HEK293T (cell line): ENCODE measurements at regions not wholly inside any gene's neighbourhood (a gene's known extent, or its start where the extent isn't known, plus 50 kb on each side); places are given as distances from the start of the nearest gene placed in this dataset.

ENCODE experiments used
- ARNT ChIP-seq: fragments of 450-650 bp; IDR thresholded peaks from 2 replicates; pipeline ENCODE4 v1.6.1; 2017; ENCODE audit warnings: mild to moderate bottlenecking
- BHLHE40 ChIP-seq: fragments of 450-650 bp; IDR thresholded peaks from 2 replicates; pipeline ENCODE4 v1.6.1; 2016; ENCODE audit warnings: mild to moderate bottlenecking, moderate library complexity, borderline replicate concordance
- CTBP1 ChIP-seq: fragments of 450-650 bp; IDR thresholded peaks from 2 replicates; pipeline ENCODE4 v1.6.1; 2016; ENCODE audit warnings: borderline replicate concordance
- FOXA1 ChIP-seq: fragments of 450-650 bp; IDR thresholded peaks from 2 replicates; pipeline ENCODE4 v1.6.1; 2016; ENCODE audit warnings: mild to moderate bottlenecking
- FOXK2 ChIP-seq: fragments of 450-650 bp; IDR thresholded peaks from 2 replicates; pipeline ENCODE4 v1.6.1; 2016; ENCODE audit warnings: mild to moderate bottlenecking
- FOXM1 ChIP-seq: fragments of 450-650 bp; IDR thresholded peaks from 2 replicates; pipeline ENCODE4 v1.6.1; 2017; ENCODE audit warnings: mild to moderate bottlenecking, borderline replicate concordance
- HDGF ChIP-seq: fragments of 450-650 bp; IDR thresholded peaks from 2 replicates; pipeline ENCODE4 v1.6.1; 2017; ENCODE audit warnings: antibody characterized with exemption, borderline replicate concordance
- L3MBTL2 ChIP-seq: fragments of 450-650 bp; conservative IDR thresholded peaks from 2 replicates; pipeline ENCODE4 v1.6.1; 2016; ENCODE audit warnings: mild to moderate bottlenecking
- LEF1 ChIP-seq: fragments of 450-650 bp; IDR thresholded peaks from 2 replicates; pipeline ENCODE4 v1.6.1; 2017; ENCODE audit warnings: mild to moderate bottlenecking, borderline replicate concordance
- SP1 ChIP-seq: fragments of 450-650 bp; IDR thresholded peaks from 2 replicates; pipeline ENCODE4 v1.6.1; 2017
- SUZ12 ChIP-seq: fragments of 450-650 bp; IDR thresholded peaks from 2 replicates; pipeline ENCODE4 v1.6.1; 2016; ENCODE audit warnings: mild to moderate bottlenecking
- TARDBP ChIP-seq: fragments of 450-650 bp; IDR thresholded peaks from 2 replicates; pipeline ENCODE4 v1.6.1; 2016
- ZNF384 ChIP-seq: fragments of 450-650 bp; IDR thresholded peaks from 2 replicates; pipeline ENCODE4 v1.6.1; 2016
- TF ChIP-seq, protein P1 (sequence below): fragments of 450-650 bp; IDR thresholded peaks from 2 replicates; pipeline ENCODE4 v1.6.1; 2016

DNA sequence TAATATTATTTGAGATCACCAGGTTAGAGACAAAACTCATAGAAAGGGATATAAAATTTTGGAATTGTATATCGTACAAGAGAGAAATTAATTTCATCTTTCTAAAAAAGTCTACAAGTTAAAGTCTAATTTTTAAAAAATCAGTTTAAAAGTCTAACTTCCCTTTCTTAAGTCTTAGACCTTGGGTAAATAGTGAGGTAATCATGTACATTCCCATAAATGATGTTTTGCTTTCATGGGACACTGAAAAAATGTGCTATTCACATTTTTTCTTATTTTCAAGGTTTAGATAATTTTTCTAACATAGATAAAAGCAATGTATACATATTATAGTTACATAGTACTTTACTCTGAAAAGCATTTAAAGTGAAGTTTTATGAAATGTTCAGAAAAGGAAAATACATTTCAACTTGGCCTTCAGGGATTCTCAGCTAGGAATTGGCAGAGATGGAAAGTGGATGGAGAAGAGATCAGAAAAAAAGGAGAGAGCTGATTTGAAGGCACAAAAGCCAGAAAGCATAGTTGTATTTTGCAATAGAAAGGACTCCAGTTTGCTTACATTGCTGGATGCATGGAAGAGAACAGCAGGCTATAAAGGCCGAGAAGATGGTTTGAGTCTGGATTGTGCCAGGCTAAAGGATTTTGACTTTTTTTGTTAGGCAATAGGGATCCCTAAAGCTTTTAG lies 194.0 kb downstream of the CASP12 start:
- TF ChIP-seq FOXA1 (no peak), FOXK2 (no peak), CTBP1 (no peak), L3MBTL2 (no peak), BHLHE40 (no peak), FOXM1 (no peak), TARDBP (no peak), ARNT (no peak), ZNF384 (no peak), HDGF (no peak), LEF1 (no peak), SP1 (no peak), SUZ12 (no peak)
- TF ChIP-seq, protein P1, sequence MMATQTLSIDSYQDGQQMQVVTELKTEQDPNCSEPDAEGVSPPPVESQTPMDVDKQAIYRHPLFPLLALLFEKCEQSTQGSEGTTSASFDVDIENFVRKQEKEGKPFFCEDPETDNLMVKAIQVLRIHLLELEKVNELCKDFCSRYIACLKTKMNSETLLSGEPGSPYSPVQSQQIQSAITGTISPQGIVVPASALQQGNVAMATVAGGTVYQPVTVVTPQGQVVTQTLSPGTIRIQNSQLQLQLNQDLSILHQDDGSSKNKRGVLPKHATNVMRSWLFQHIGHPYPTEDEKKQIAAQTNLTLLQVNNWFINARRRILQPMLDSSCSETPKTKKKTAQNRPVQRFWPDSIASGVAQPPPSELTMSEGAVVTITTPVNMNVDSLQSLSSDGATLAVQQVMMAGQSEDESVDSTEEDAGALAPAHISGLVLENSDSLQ, result no peak
